Islet precursor cell (in vitro differentiated cells): ENCODE measurements at regions not wholly inside any gene's neighbourhood (a gene's known extent, or its start where the extent isn't known, plus 50 kb on each side); places are given as distances from the start of the nearest gene placed in this dataset.
A peak's percentile ranks its signal among the peaks of the same experiment; 100 is the strongest.

Source experiments
- DNase-seq: peaks from one replicate; pipeline ENCODE4 v3.0.0-alpha.2; 2018

DNA sequence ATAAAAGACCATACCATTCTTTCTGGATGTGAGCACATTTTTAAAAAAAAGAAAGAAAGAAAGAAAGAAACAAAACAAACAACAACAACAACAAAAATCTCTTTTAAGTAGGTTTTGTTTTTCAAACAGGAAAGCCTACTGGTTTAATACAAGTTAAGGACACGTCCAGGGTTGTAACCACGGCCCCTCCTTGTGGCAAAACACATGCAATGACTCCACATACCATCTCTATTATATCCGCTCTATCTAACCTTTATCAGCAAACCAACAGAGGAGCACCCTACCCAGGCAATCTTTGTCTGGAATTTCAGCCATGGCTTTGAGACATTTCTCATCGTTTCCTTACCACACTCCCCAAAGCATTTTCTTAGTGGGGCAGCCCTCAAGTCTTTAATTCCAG is 360.5 kb upstream of the TMPO start:
- DNase-seq = peak; percentile 78

DNA sequence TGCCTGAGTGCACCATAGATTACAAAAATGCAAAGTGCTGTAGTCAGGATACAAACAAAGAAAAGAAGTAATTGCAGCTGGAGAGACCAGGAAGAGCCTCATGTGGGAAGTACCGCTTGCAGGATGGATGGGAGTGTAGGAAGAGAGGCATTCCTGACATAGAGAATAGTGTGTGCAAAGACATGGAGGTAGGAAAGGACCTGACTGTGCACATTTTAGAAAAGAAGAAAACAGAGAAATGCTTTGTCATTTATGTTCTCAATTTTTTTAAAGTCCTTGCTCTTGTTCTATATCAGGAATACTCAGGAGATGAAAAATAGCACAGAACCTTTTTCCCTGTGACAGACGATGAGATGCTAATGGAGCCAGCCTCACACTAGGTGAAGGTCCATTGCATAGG is 358.7 kb upstream of the TMPO start:
- no peak for DNase-seq

DNA sequence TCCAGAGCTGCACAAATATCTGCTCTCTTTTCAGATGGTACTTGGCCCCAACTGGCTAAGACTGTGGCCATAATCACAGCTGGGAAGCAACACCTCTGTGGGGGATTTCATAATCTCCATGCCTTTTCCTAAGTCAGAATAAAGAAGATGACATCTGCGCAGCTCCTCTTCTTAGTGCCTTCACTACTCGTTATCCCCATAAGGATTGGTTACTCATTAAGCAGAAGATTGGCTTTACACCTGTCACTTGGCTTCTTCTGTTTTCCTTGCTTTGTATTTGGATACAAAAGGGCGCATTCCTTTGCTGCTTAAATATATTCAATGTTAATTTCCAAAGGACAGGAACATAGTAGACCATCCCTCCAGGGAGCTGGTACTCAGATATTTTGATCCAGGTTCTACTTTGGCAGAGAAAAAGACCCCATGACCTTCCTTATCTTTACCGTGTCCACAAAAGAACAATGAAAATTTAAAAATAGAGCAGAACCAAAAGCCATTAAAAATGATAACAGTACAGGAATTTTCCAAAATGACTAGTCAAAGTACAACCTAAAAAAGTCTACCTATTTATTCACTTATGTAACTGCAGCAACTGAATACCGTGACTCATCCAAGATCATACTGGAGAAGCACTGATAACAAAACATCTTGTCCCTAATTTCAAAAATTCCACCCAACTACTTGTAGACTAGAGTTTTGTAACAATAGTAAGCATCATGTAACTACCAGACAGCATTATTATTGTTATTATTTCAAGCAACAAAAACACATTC is 352.3 kb upstream of the TMPO start:
- no peak for DNase-seq

DNA sequence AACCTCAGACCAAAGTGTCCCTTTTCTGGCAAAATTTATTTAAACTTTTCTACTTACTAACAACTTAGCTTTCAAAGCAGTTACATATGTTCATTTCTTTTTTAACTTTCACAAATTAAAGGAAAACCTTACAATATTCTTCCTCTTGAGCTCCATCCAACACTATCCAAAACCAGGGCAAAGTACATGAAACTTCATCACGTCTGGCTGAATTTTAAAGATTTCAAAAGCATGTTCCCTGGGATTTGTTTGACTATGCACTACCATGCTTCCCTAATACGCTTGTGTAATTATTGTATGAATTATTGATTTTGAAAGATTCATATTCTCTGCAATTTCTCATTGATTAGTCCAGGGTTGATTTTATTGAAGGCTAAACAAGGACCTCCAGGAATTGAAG is 343.1 kb upstream of the TMPO start:
- DNase-seq = no peak

DNA sequence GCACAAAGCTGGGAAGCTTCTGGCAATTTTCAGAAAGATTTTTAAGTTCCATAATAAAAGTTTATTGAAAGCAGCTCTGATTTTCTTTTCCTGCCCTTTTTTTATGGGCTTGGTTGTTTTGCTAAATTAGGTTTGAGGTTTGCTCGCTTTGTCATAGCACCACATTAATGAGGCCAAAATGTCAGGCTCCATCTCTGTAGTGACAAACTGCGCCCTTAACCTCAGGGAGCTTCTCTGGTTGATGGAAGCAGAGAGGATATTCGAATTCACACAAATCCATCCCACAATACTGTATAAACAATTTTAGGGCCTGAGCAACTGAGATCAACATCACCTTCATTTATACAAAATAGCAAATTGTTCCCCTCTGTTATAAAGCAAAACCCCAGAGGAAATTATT is 342.6 kb upstream of the TMPO start:
- DNase-seq = no peak

DNA sequence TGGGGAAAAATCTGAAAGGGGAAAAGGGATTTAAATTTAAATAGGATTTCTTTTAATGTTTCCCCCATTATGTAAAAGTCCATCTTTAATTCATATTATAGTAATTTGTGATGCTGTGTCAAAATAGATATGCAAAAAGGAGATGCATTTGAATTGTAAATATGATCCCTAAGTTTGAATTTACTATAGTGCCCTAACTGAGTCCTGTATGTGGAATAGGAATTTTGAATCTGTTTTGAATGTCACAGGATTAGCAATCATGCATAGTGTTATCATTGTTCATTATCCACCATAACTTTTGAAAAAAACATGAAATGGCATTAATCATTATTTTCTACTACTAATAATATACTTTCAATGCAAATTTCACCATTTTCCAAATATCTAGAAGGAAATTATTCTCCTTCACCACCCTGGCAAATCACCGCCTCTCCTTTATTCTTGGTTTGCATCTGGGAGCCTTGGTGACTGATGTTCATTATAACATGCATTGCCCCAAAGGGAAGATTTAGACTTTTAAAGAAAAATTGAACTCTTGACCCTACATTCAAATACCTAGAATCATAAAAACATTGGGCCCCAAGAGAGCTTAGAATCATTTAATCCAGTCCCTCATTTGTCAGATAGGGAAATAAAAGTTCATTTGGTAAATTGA is 341.5 kb upstream of the TMPO start:
- no peak for DNase-seq

DNA sequence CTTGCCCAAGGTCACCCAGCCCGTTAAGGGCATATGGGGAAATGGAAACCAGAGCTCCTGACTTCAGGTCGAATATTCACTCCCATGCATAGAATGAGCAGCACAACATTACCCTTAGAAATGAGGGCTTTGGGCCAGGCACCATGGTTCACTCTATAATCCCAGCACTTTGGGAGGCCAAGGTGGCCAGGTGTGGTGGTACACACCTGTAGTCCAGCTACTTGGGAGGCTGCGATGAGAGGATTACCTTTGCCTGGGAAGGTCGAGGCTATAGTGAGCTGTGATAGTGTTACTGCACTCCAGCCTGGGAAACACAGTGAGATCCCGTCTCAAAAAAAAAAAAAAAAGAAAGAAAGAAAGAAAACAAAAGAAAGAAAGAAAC is 341.0 kb upstream of the TMPO start:
- DNase-seq = no peak

DNA sequence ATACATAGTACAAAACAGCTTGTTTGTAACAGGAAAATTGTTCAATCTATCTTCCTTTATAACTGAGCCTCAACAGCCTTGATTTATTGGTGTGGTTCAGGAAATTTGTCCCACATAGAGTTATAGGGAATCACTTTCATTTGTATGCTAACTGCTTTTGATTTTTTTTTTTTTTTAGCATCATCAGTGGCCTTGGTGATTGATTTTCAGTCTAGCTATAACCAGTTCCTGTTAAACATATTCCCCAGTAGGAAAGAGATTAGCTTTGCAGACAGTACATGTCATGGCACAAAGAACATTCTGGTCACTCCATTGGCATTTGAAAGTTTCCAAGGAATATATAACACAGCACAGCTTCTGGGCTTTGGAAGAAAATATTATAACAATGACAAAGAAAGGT is 337.3 kb upstream of the TMPO start:
- no peak for DNase-seq

DNA sequence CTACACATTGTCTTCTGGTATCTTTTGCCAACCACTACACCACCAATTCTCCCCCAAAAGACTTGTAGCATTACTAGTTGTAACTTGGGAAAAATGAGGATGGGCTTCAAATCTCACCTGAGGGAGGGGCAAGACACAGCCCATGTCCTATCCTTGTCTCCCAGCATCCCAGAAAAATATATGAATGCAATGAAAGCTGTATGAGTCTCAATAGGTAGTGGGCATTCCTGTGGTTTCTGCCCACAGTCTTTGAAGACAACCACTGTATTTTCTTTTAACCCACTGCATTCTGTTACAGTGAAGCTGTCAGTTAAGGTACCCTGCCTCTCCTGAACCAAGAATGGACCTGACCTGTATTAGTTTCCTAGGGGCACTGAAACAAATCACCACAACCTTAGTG is 336.2 kb upstream of the TMPO start:
- no peak for DNase-seq

DNA sequence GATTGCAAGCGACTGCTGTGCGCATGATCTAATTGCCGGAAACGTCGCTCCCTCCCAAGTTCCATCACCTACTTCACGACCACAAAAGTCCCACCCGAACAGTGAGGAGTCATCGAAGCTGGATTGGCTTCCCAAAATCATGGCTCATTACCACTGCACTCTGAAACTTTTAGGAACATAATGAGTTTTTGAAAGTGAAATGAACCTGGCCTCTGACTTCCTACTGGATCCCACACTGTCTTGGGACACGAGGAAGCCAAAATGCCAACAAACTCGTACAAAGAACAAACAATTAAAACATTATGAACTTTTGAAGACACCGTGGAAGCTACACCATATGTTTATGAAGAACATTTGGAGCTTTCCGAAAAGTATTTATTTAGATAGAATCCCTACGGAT is 334.8 kb upstream of the TMPO start:
- no peak for DNase-seq

DNA sequence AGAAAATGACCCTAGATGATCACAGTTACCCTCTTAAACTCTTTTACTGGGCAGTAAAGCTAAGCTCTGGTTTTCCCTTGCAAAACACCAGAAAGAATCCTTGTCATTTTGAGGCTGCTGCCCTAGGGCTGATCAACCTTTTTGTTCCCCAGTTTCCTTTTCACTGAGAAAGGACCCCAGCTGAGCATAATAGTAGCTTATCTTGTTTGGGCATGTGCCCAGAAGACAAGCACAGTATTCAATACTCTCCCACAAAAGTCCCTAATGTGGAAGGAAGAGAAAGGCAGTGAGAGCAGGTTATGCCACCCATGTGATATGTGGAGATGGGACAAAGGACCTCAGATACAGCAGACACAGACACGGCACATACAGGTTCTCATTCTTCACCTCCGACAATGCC is 332.6 kb upstream of the TMPO start:
- DNase-seq = no peak

DNA sequence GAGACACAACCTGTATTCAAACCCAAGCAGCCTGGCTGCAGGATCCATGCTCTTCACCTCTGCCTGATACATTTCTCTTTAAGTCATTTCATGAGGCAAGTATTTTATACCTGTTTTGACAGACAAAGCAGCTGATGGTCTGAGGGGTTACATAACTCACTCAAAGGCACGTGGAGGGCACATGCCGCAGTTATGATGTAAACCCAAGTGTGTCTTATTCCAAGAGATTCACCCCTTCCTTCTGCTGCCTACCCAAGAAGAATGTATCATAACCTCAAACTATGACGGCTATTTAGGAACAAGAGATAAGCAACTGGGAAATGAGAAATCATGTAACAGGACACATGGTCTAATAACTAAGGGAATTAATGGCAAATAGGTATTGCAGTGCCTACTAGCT is 329.8 kb upstream of the TMPO start:
- DNase-seq = no peak

DNA sequence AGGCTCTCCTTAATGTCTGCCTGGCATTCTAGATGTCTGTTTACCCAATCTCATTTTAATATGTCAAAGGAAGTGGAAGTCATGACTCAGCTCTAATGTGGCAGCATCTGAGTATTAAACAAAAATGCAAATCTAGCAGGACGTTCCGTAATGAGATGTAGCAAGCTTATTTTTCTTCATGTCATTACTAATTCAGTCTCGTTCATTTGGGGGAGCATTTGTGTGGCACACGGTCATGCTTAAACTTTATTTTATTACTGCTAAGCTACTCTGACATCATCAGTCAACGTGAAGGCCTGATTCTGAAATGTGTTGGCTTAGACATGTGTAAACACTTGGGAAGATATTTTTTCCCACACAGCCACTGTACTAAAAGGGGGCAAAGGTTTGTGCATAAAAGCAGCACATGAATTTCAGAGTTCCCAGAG is 326.7 kb upstream of the TMPO start:
- no peak for DNase-seq

DNA sequence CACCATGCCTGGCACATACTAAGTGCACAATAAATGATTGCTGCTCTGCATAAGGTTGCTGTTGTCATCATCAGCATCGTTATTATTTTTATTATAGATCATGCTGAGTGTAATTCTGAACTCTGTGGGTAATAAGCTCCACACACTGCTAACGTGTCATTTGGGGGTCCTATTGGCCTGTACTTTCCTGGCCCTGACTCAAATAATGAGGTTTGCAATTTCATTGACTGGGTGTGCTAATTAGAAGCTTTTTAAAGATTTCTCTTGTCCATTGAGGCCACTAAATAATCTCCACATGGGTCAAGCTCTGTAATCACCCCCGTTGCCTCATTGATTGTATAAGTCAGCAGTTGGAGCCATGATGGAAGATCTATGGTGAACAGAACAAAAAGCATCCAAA is 320.8 kb upstream of the TMPO start:
- no peak for DNase-seq

DNA sequence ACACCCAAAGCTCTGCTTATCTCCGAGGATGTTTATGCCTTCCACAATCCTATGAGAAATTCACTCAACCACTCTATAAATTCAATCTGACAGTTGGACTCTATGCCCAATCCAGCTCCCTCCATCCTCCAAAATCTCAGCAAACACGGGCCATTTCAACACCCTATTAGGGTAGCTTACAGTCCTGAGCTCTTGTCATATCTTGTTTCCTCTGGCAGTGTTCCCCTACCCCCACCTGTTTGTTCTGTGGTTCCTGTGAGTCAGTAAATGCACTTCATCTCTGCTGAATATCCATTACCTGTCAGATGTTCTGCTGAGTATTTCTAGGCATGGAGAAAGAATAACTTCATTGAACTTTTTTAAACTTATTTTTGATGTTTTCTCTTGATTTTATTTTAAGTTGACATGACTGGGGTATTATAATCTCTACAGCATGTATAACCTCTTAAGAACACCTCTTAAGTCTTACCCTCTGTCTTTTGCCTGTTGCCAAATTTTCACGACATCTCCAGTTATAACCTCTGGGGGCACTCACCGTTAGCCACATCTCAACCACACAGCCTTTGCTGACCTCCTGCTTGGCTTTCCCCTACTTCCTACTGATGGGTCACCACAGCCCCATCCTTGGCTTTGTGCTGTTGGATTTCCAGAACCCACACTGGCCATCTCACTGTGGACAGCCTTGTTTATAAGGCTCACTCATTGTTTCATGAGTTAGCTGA is 317.0 kb upstream of the TMPO start:
- DNase-seq = no peak

DNA sequence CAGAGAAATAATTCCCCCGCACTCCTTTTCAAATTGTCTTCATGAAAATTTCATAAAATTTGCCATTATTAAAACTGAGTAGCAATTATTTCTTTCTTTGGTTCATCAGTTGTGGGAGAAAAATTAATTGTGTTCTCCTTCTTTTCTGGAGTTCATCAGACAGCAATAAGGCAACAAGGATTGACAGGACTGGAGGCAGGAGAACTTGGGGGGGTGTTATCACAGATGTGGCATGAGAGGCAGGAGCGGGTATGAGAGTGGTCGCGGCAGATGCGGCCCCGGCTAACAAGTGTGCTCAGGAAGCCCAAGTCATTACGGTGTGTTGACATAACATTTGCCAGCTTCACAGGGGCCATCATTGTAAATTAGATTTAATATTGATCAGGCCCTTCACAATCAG is 306.6 kb upstream of the TMPO start:
- no peak for DNase-seq

DNA sequence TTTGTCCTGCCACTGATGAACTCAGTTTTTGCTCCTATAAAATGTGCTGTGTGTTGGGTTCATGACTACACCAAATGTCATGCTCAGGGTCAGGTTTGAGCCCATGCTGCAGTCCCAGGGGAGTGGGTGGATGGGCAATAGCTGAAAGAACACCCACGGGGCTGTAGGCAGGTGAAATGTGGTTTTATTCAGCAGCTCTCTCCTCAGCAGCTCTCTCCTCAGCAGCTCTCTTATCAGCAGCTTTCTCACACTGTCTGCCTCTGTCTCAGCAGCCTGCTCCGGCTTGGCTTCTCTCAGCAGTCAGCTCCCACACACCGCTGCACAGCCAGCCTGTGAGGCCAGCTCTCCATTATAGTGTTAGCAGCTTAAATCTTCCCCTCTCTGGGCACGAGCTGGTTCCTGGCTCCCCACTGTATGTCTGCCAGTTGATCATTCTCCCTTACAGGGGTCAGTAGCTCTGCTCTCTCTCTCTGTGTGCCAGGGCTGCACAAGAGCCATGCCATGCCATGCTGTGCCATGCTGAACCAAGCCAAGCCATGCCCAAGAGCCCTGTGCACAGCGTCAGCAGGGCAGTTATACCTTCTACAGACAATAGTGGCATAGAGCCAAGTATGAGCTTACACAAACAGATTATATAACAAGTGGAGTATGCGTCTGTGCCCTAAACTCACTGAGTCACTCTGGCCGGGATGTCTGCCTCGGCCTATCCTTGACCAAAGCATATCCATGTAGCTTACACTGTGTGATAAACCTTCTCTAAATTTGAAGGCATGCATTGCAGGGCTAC is 303.3 kb upstream of the TMPO start:
- peak; percentile 52 for DNase-seq

DNA sequence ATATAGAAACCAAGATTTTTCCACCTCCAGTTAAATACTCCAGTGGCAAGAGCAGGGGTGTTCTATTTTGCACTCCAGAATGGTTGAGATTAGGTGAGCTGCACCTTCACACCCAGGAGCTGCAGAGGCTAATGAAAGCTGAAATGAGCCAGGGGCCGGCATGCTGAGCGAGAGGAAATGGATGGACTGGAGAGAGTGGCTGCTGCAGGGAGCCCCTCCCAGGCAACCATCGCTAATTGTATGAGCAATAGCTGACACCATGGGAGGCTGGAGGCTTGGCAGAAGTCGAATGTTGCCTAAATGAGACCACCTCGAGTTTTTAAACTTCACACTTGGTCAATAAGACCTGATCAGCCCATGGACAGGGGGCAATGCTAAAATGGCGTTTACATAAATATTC is 301.8 kb upstream of the TMPO start:
- peak; percentile 46 for DNase-seq

DNA sequence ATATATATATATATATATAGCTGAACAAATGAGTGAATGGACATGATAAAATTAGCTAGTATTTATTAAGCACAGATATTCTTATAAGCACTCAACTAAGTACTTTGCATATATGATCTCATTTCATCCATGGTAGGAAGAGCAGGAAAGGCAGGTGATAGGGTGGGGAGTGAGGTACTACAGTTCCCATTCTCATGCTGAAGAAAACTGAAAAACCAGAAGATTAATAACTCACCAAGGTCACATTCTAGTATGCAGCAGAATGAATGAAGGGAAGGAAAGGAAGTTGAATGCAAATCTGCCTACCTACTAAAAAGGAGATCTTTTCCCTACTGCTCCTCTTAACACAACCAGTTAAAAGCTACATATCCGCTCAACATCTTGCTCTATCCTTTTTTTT is 298.1 kb upstream of the TMPO start:
- no peak for DNase-seq

DNA sequence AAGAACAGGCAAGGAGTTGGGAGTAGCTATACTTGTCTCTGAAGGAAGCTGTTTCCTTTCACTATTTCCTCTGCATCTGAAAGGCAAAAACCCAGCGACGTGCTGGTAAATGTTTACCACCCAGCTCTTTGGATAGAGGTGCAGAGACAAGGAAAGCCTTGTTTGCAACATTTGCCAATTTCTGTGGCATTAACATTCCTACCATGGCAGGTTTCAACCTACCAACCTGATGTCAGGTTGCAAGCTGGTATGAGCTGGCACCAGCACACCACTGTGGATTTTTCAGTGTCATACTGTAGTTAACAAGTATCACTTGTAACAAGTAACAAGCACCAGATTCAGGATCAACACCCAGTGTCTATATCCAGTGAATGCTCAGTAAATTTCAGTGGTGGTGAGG is 294.8 kb upstream of the TMPO start:
- DNase-seq = no peak

DNA sequence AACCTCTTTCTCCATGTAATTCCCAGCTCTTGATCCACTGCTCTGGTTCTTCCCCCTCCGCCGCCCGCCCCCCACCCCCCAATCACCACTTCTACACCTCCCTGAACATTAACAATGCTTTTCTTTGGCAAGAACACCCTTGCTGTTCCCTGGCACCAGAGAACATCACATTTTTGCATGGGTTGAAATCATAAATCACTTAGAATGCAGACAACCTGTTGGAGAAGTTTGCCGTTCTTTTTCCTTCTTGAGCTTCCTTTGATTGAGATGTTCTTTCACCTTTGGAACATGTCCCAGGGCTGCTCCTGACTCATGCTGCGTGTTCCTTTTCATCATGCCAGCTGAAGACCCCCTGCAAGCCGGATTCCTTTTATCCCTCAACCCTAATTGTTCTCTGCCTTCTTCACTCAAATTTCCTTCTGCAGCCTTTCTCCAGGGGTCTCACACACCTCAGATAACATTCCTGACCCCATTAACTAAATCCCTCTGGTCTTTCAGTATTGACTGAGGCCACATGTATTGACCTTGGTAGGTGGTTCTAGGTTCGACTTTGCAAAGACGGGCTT is 294.1 kb upstream of the TMPO start:
- no peak for DNase-seq

DNA sequence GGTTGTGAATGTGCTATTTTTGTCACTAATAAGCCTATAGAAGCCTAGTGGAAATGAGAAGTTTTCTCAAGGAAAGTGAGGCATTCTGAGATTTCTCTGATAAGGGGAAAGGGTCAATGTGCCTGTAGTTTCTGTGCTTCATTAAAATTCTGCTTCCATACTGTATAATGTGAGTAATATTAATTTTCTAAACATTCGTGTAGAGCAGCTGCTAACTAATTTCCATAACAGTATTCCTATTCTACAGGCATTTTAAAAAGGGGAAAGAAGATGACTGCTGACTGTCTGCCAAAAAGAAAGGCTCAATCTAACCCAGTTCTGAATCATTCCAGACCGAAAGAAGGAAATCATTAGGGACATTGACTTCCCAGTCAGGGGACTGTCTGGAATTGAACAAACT is 293.3 kb upstream of the TMPO start:
- no peak for DNase-seq

DNA sequence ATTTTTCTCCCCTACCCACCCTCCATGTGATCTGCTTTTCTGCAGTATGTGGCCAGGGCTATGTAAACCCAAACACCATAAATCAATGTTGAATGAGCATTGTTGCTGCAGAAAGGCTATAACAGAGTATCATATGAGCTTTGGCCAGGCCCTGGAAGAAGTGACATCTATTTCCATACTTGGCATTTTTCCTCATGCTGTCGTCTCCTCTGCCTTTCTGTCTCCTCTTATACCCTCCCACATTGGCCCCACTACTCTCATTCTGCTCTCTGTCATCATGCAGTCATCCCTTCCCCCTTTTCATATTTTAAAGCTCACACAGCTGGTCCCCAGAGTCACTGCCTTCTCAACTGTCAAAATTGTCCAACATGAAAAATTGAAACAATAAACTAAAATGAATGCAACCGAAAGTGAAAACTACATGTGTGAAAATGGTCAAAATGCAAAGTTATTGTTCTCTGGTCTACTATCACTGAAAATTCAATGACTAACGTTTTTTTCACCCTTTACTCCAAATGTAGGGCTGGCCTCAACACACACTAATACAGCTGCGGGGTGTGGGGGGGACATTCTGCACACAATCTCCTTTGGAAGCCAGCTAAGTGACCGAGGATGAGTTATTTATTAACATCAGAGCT is 290.7 kb upstream of the TMPO start:
- no peak for DNase-seq
